ENCODE measurements at regions not wholly inside any gene's neighbourhood (a gene's known extent, or its start where the extent isn't known, plus 50 kb on each side); places are given as distances from the start of the nearest gene placed in this dataset.

GRCh38 chr11:15673408-15673831 is 558.7 kb downstream of the INSC start:
- H3K79me2 ChIP-seq (ENCODE audit: control insufficient read depth, insufficient read depth, low read length) = no peaks in the 10 kb centered on the region
- no peaks in the 10 kb centered on the region for H4K20me1 ChIP-seq (replicated peaks; ENCODE audit: control insufficient read depth, insufficient read depth, low read length)
- no peaks in the 10 kb centered on the region for H3K9me1 ChIP-seq (ENCODE audit: control insufficient read depth, insufficient read depth, low read length)
- POLR2A ChIA-PET = no interaction called here
- H3K9me3 ChIP-seq (replicated peaks; ENCODE audit: control insufficient read depth, insufficient read depth, low read depth, low read length) = no peaks in the 10 kb centered on the region; the same call in 1 of the 2 replicates
- DNase-seq (ENCODE audit: extremely low read depth in 1 of 4, low spot score in 3 of 4) (no peak), FAIRE-seq (no peak), ATAC-seq (no peak)
- no peak overlapping the region for H2AFZ ChIP-seq (ENCODE audit: low read depth, low read length)
- H3K4me2 ChIP-seq (ENCODE audit: insufficient read depth, low read length) = no peak overlapping the region
- TF ChIP-seq CBX8 (IDR thresholded peaks at IDR 0.05; ENCODE audit: borderline replicate concordance, extremely low read depth, low read depth, low read length, poor library complexity, severe bottlenecking) = no peak
- peak; percentile 44 for TF ChIP-seq NFIC (IDR thresholded peaks at IDR 0.05)
- H3K4me3 ChIP-seq = no peak overlapping the region
- H3K4me1 ChIP-seq (replicated peaks in 1 of 2; ENCODE audit: control insufficient read depth in 2 of 2, insufficient read depth in 2 of 2, low read length in 2 of 2) = peaks cover 0 to 3% of the 10 kb centered on the region in 2 experiments; a peak in 2 of 5 replicates
- no peak overlapping the region for H3K9ac ChIP-seq (ENCODE audit: insufficient read depth in 1 of 2, low read depth in 2 of 2, low read length in 2 of 2)
- H3K27ac ChIP-seq (ENCODE audit: extremely low read depth, low read depth, low read length) = no peak overlapping the region
- no peaks in the 10 kb centered on the region for H3K36me3 ChIP-seq (ENCODE audit: control insufficient read depth, insufficient read depth, low read length)
- no peaks in the 10 kb centered on the region; a peak in 1 of 5 replicates for H3K27me3 ChIP-seq (ENCODE audit: control insufficient read depth in 2 of 2, insufficient read depth in 2 of 2, low read length in 2 of 2)
- CTCF ChIA-PET (ENCODE audit: low intra/inter-chr PET ratio) = no interaction called here
- in situ Hi-C loops (cut with MboI) = no loop called here
- BruUV-seq (replicated peaks) = no TSS peak
- intact Hi-C loops (cut with micrococcal nuclease) = no loop called here

- Histone ChIP-seq H3K36me3 (ENCODE audit: control insufficient read depth, insufficient read depth, low read length) (no peaks in the 10 kb centered on the region), H3K9me3 (replicated peaks; ENCODE audit: control insufficient read depth, insufficient read depth, low read depth, low read length) (no peaks in the 10 kb centered on the region; the same call in 1 of the 2 replicates), H4K20me1 (replicated peaks; ENCODE audit: control insufficient read depth, insufficient read depth, low read length) (no peaks in the 10 kb centered on the region), H3K4me3 (no peak overlapping the region), H3K27me3 (ENCODE audit: control insufficient read depth in 2 of 2, insufficient read depth in 2 of 2, low read length in 2 of 2) (no peaks in the 10 kb centered on the region; a peak in 1 of 5 replicates), H3K9me1 (ENCODE audit: control insufficient read depth, insufficient read depth, low read length) (no peaks in the 10 kb centered on the region), H3K9ac (ENCODE audit: insufficient read depth in 1 of 2, low read depth in 2 of 2, low read length in 2 of 2) (no peak overlapping the region), H3K4me1 (replicated peaks in 1 of 2; ENCODE audit: control insufficient read depth in 2 of 2, insufficient read depth in 2 of 2, low read length in 2 of 2) (peaks cover 0 to 3% of the 10 kb centered on the region in 2 experiments; a peak in 2 of 5 replicates), H3K79me2 (ENCODE audit: control insufficient read depth, insufficient read depth, low read length) (no peaks in the 10 kb centered on the region), H2AFZ (ENCODE audit: low read depth, low read length) (no peak overlapping the region), H3K27ac (ENCODE audit: extremely low read depth, low read depth, low read length) (no peak overlapping the region), H3K4me2 (ENCODE audit: insufficient read depth, low read length) (no peak overlapping the region)
- DNase-seq (ENCODE audit: extremely low read depth in 1 of 4, low spot score in 3 of 4) = no peak
- in situ Hi-C loops (cut with MboI) (no loop called here), intact Hi-C loops (cut with micrococcal nuclease) (no loop called here)
- FAIRE-seq = no peak
- CTCF ChIA-PET (ENCODE audit: low intra/inter-chr PET ratio) = no interaction called here
- no peak for ATAC-seq
- WGBS (ENCODE audit: insufficient coverage, low coverage, missing lambda C conversion rate) = 0% methylated on average over 1 of the region's 1 CpG
- POLR2A ChIA-PET = no interaction called here
- BruUV-seq (replicated peaks) = no TSS peak
- TF ChIP-seq ELF1 (tag; IDR thresholded peaks at IDR 0.05) = no peak
- no peak for TF ChIP-seq ZNF197 (CRISPR knock-in tag; IDR thresholded peaks at IDR 0.05; ENCODE audit: low read depth)
- TF ChIP-seq HMG20A (CRISPR knock-in tag; conservative IDR thresholded peaks at IDR 0.05) = no peak
- TF ChIP-seq SOX6 (IDR thresholded peaks at IDR 0.05) = no peak
- TF ChIP-seq HDAC8 (tag; IDR thresholded peaks at IDR 0.05) = no peak
- no peak for TF ChIP-seq HNRNPLL (IDR thresholded peaks at IDR 0.05; ENCODE audit: low read depth, low read length, poor library complexity, severe bottlenecking)
- no peak for TF ChIP-seq RBM25 (IDR thresholded peaks at IDR 0.05; ENCODE audit: low read depth, low read length, severe bottlenecking)
- TF ChIP-seq ZNF347 (CRISPR knock-in tag; IDR thresholded peaks at IDR 0.05; ENCODE audit: low read depth) = no peak
- no peak for TF ChIP-seq ZNF512 (tag; IDR thresholded peaks at IDR 0.05)
- TF ChIP-seq USF1 (CRISPR knock-in tag; IDR thresholded peaks at IDR 0.05) = no peak
- no peak for TF ChIP-seq PYGO2 (tag; IDR thresholded peaks at IDR 0.05)
- no peak for TF ChIP-seq RBM14 (IDR thresholded peaks at IDR 0.05; ENCODE audit: borderline replicate concordance, insufficient read depth, low read depth, low read length)
These were observed 560.0 kb downstream of the INSC start for GRCh38 chr11:15674756-15675155.
